ENCODE measurements at regions not wholly inside any gene's neighbourhood (a gene's known extent, or its start where the extent isn't known, plus 50 kb on each side); places are given as distances from the start of the nearest gene placed in this dataset.

- Histone ChIP-seq H3K4me1 (ENCODE audit: control insufficient read depth in 2 of 3, insufficient read depth in 2 of 3, low read depth in 1 of 3, low read length in 3 of 3) (no peaks in the 10 kb centered on the region), H3K9me3 (ENCODE audit: control insufficient read depth in 2 of 3, insufficient read depth in 1 of 3, low read length in 3 of 3) (no peaks in the 10 kb centered on the region), H3K36me3 (ENCODE audit: control insufficient read depth in 2 of 3, insufficient read depth in 3 of 3, low read length in 3 of 3) (no peaks in the 10 kb centered on the region), H3K27me3 (ENCODE audit: control insufficient read depth, insufficient read depth, low read length) (no peaks in the 10 kb centered on the region), H3K9ac (ENCODE audit: low read length in 3 of 3) (no peak overlapping the region), H3K4me3 (ENCODE audit: low read length in 3 of 3) (no peak overlapping the region), H3K27ac (ENCODE audit: low read depth in 2 of 2, low read length in 2 of 2) (no peak overlapping the region)
- TF ChIP-seq, protein P1, sequence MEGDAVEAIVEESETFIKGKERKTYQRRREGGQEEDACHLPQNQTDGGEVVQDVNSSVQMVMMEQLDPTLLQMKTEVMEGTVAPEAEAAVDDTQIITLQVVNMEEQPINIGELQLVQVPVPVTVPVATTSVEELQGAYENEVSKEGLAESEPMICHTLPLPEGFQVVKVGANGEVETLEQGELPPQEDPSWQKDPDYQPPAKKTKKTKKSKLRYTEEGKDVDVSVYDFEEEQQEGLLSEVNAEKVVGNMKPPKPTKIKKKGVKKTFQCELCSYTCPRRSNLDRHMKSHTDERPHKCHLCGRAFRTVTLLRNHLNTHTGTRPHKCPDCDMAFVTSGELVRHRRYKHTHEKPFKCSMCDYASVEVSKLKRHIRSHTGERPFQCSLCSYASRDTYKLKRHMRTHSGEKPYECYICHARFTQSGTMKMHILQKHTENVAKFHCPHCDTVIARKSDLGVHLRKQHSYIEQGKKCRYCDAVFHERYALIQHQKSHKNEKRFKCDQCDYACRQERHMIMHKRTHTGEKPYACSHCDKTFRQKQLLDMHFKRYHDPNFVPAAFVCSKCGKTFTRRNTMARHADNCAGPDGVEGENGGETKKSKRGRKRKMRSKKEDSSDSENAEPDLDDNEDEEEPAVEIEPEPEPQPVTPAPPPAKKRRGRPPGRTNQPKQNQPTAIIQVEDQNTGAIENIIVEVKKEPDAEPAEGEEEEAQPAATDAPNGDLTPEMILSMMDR (IDR thresholded peaks at IDR 0.05; ENCODE audit: borderline replicate concordance, extremely low read depth, insufficient read depth): no peak
- DNase-seq (no peak), FAIRE-seq (no peak)
- intact Hi-C loops (cut with DNase I): no loop called here
These were observed 214.7 kb downstream of the RAD51AP2 start for GRCh38 chr2:17303521-17303920.

GRCh38 chr2:17303054-17303453, 215.2 kb downstream of the RAD51AP2 start:
- FAIRE-seq: no peak
- no peak for DNase-seq
- H3K4me3 ChIP-seq (ENCODE audit: low read length in 3 of 3): no peak overlapping the region
- TF ChIP-seq, protein P1 (IDR thresholded peaks at IDR 0.05; ENCODE audit: borderline replicate concordance, extremely low read depth, insufficient read depth): no peak
- no peaks in the 10 kb centered on the region for H3K9me3 ChIP-seq (ENCODE audit: control insufficient read depth in 2 of 3, insufficient read depth in 1 of 3, low read length in 3 of 3)
- intact Hi-C loops (cut with DNase I): no loop called here
- no peak overlapping the region for H3K27ac ChIP-seq (ENCODE audit: low read depth in 2 of 2, low read length in 2 of 2)
- no peaks in the 10 kb centered on the region for H3K36me3 ChIP-seq (ENCODE audit: control insufficient read depth in 2 of 3, insufficient read depth in 3 of 3, low read length in 3 of 3)
- H3K27me3 ChIP-seq (ENCODE audit: control insufficient read depth, insufficient read depth, low read length): no peaks in the 10 kb centered on the region
- no peak overlapping the region for H3K9ac ChIP-seq (ENCODE audit: low read length in 3 of 3)
- no peaks in the 10 kb centered on the region for H3K4me1 ChIP-seq (ENCODE audit: control insufficient read depth in 2 of 3, insufficient read depth in 2 of 3, low read depth in 1 of 3, low read length in 3 of 3)

DNA sequence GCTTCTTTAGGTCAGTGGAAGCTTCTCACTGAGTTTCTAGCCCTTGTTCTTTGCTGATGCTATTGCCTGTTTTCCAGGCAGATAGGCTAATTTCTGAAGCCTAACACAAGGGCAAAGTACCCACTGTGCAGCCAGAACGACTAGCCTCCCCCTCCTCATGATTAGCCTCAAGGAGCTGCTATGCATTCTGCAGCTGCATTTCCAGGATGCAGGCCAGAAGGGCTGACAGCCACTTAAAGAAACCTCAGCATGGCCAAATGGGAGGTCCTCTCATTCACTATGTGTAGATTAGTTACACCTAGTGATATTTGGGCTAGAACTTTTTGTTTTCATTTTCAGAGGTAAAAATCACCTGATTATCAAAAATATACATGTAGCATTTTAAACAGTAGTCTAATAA, 216.0 kb downstream of the RAD51AP2 start:
- no peak overlapping the region for H3K9ac ChIP-seq (ENCODE audit: low read length in 3 of 3)
- no peak overlapping the region for H3K4me3 ChIP-seq (ENCODE audit: low read length in 3 of 3)
- no peaks in the 10 kb centered on the region for H3K36me3 ChIP-seq (ENCODE audit: control insufficient read depth in 2 of 3, insufficient read depth in 3 of 3, low read length in 3 of 3)
- intact Hi-C loops (cut with DNase I): no loop called here
- no peaks in the 10 kb centered on the region for H3K4me1 ChIP-seq (ENCODE audit: control insufficient read depth in 2 of 3, insufficient read depth in 2 of 3, low read depth in 1 of 3, low read length in 3 of 3)
- DNase-seq (no peak), FAIRE-seq (no peak)
- H3K27ac ChIP-seq (ENCODE audit: low read depth in 2 of 2, low read length in 2 of 2): no peak overlapping the region
- H3K27me3 ChIP-seq (ENCODE audit: control insufficient read depth, insufficient read depth, low read length): no peaks in the 10 kb centered on the region
- TF ChIP-seq, protein P1 (IDR thresholded peaks at IDR 0.05; ENCODE audit: borderline replicate concordance, extremely low read depth, insufficient read depth): no peak
- no peaks in the 10 kb centered on the region for H3K9me3 ChIP-seq (ENCODE audit: control insufficient read depth in 2 of 3, insufficient read depth in 1 of 3, low read length in 3 of 3)

DNA sequence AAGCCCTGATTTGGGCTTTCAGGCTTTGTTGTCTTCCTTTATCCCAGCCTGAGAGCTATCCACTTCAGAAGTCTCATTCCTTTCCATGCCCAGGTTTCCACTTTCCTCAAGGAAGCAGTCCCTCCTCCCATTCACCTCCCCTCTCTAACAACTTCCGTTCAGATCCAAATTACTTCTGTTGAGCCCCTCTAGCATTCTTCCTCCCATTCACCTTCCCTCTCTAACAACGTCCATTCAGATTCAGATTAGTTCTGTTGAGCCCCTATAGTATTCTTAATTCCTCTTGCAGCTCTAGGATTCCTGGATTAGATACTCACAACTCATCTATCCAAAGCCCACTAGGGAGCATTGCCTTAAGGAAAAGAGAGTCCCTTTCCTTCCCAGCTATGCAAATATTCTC, 216.8 kb downstream of the RAD51AP2 start:
- no peak overlapping the region for H3K4me3 ChIP-seq (ENCODE audit: low read length in 3 of 3)
- intact Hi-C loops (cut with DNase I): no loop called here
- FAIRE-seq (no peak), DNase-seq (no peak)
- no peaks in the 10 kb centered on the region for H3K36me3 ChIP-seq (ENCODE audit: control insufficient read depth in 2 of 3, insufficient read depth in 3 of 3, low read length in 3 of 3)
- no peaks in the 10 kb centered on the region for H3K27me3 ChIP-seq (ENCODE audit: control insufficient read depth, insufficient read depth, low read length)
- H3K9ac ChIP-seq (ENCODE audit: low read length in 3 of 3): no peak overlapping the region
- H3K9me3 ChIP-seq (ENCODE audit: control insufficient read depth in 2 of 3, insufficient read depth in 1 of 3, low read length in 3 of 3): no peaks in the 10 kb centered on the region
- no peaks in the 10 kb centered on the region for H3K4me1 ChIP-seq (ENCODE audit: control insufficient read depth in 2 of 3, insufficient read depth in 2 of 3, low read depth in 1 of 3, low read length in 3 of 3)
- H3K27ac ChIP-seq (ENCODE audit: low read depth in 2 of 2, low read length in 2 of 2): no peak overlapping the region
- TF ChIP-seq, protein P1 (IDR thresholded peaks at IDR 0.05; ENCODE audit: borderline replicate concordance, extremely low read depth, insufficient read depth): no peak
